ENCODE measurements at regions not wholly inside any gene's neighbourhood (a gene's known extent, or its start where the extent isn't known, plus 50 kb on each side); places are given as distances from the start of the nearest gene placed in this dataset.
A peak's percentile ranks its signal among the peaks of the same experiment; 100 is the strongest.

GRCh38 chr6:145400508-145400907 is 334.8 kb downstream of the EPM2A start:
- Histone ChIP-seq H3K27ac (ENCODE audit: low read depth, low read length, poor library complexity, severe bottlenecking) (no peak overlapping the region), H3K27me3 (replicated peaks; ENCODE audit: insufficient read depth, low read depth, low read length, poor library complexity) (no peaks in the 10 kb centered on the region), H3K4me1 (ENCODE audit: insufficient read depth, low read length, poor library complexity, severe bottlenecking) (peaks cover 10% of the 10 kb centered on the region), H3K4me3 (ENCODE audit: low read depth, low read length, poor library complexity, severe bottlenecking) (no peak overlapping the region), H3K9me3 (ENCODE audit: low read depth, low read length, poor library complexity, severe bottlenecking) (no peaks in the 10 kb centered on the region), H3K36me3 (ENCODE audit: insufficient read depth, low read length, poor library complexity, severe bottlenecking) (no peaks in the 10 kb centered on the region)
- no TSS peak for BruUV-seq (replicated peaks)
- DNase-seq (ENCODE audit: low spot score): no peak
- CTCF ChIA-PET: no interaction called here
- POLR2A ChIA-PET (ENCODE audit: low non-redundant PET): no interaction called here
- TF ChIP-seq CTCF (conservative IDR thresholded peaks at IDR 0.05; ENCODE audit: low read depth, low read length): no peak
- no peak for TF ChIP-seq EZH2 (IDR thresholded peaks at IDR 0.05; ENCODE audit: borderline replicate concordance, low read depth, low read length, poor library complexity, severe bottlenecking)
- intact Hi-C loops (cut with micrococcal nuclease; ENCODE audit: unreplicated experiment): no loop called here

GRCh38 chr6:145405006-145405551 is 330.2 kb downstream of the EPM2A start:
- no TSS peak for BruUV-seq (replicated peaks)
- Histone ChIP-seq H3K4me1 (ENCODE audit: insufficient read depth, low read length, poor library complexity, severe bottlenecking) (peaks cover 12% of the 10 kb centered on the region), H3K9me3 (ENCODE audit: low read depth, low read length, poor library complexity, severe bottlenecking) (no peaks in the 10 kb centered on the region), H3K27me3 (replicated peaks; ENCODE audit: insufficient read depth, low read depth, low read length, poor library complexity) (no peaks in the 10 kb centered on the region), H3K4me3 (ENCODE audit: low read depth, low read length, poor library complexity, severe bottlenecking) (no peak overlapping the region), H3K27ac (ENCODE audit: low read depth, low read length, poor library complexity, severe bottlenecking) (no peak overlapping the region), H3K36me3 (ENCODE audit: insufficient read depth, low read length, poor library complexity, severe bottlenecking) (no peaks in the 10 kb centered on the region)
- TF ChIP-seq EZH2 (IDR thresholded peaks at IDR 0.05; ENCODE audit: borderline replicate concordance, low read depth, low read length, poor library complexity, severe bottlenecking) (no peak), CTCF (conservative IDR thresholded peaks at IDR 0.05; ENCODE audit: low read depth, low read length) (no peak)
- POLR2A ChIA-PET (ENCODE audit: low non-redundant PET): no interaction called here
- intact Hi-C loops (cut with micrococcal nuclease; ENCODE audit: unreplicated experiment): no loop called here
- CTCF ChIA-PET: interaction anchor here (0.5 kb wide), 1 partner anchor 1326 kb away, joined by 6 read pairs; no protein-coding TSS in a partner anchor
- DNase-seq (ENCODE audit: low spot score): peak; percentile 49

- TF ChIP-seq EZH2 (IDR thresholded peaks at IDR 0.05; ENCODE audit: borderline replicate concordance, low read depth, low read length, poor library complexity, severe bottlenecking) (no peak), CTCF (conservative IDR thresholded peaks at IDR 0.05; ENCODE audit: low read depth, low read length) (no peak)
- ChIA-PET CTCF (no interaction called here), POLR2A (ENCODE audit: low non-redundant PET) (no interaction called here)
- Histone ChIP-seq H3K4me3 (ENCODE audit: low read depth, low read length, poor library complexity, severe bottlenecking) (no peak overlapping the region), H3K4me1 (ENCODE audit: insufficient read depth, low read length, poor library complexity, severe bottlenecking) (peaks cover 12% of the 10 kb centered on the region), H3K27ac (ENCODE audit: low read depth, low read length, poor library complexity, severe bottlenecking) (no peak overlapping the region), H3K36me3 (ENCODE audit: insufficient read depth, low read length, poor library complexity, severe bottlenecking) (no peaks in the 10 kb centered on the region), H3K27me3 (replicated peaks; ENCODE audit: insufficient read depth, low read depth, low read length, poor library complexity) (no peaks in the 10 kb centered on the region), H3K9me3 (ENCODE audit: low read depth, low read length, poor library complexity, severe bottlenecking) (no peaks in the 10 kb centered on the region)
- BruUV-seq (replicated peaks): no TSS peak
- intact Hi-C loops (cut with micrococcal nuclease; ENCODE audit: unreplicated experiment): no loop called here
- no peak for DNase-seq (ENCODE audit: low spot score)
Observed at GRCh38 chr6:145406783-145407182, 328.5 kb downstream of the EPM2A start.
